CD4-positive, alpha-beta T cell (primary cell): ENCODE measurements at regions not wholly inside any gene's neighbourhood (a gene's known extent, or its start where the extent isn't known, plus 50 kb on each side); places are given as distances from the start of the nearest gene placed in this dataset.

Experiments used
- ATAC-seq: fragments of 200-7000 bp; cut with Tn5 transposase; one replicate; pipeline ENCODE4 v1.10.0; 2022; ENCODE audit warnings: mild to moderate bottlenecking; ENCODE audit not compliant: poor library complexity
- CTCF ChIA-PET: fragments of 350-600 bp; sonication (Branson Sonifier 250); formaldehyde crosslinking; loops from one replicate; lab custom pipeline; 2021; ENCODE audit warnings: antibody characterized with exemption, inconsistent platforms; lab: Charles Lee
- POLR2A ChIA-PET: fragments of 350-600 bp; sonication (Branson Sonifier 250); formaldehyde crosslinking; loops from one replicate; lab custom pipeline; 2021; ENCODE audit warnings: antibody characterized with exemption, inconsistent platforms; lab: Charles Lee
- DNase-seq, 14 experiments: peaks; one replicate each; pipeline ENCODE4 v3.0.0-alpha.2; 2013 to 2020; ENCODE audit warnings: mixed read lengths in 2 of 14
- H3K27ac ChIP-seq, 2 donors: one replicate each; pipeline versions ENCODE4 v1.5.1 to v1.7.0; 2013; ENCODE audit warnings: low read length in 2 of 2, low read depth in 1 of 2, mild to moderate bottlenecking in 1 of 2
- H3K27me3 ChIP-seq, 2 experiments: 1 replicate in 1 of 2; 2 replicates in 1 of 2; pipeline versions ENCODE4 v1.6.1 to v1.7.0; 2013; ENCODE audit warnings: low read length in 2 of 2, control low read depth in 1 of 2, mild to moderate bottlenecking in 1 of 2, moderate library complexity in 1 of 2; ENCODE audit not compliant: insufficient read depth in 2 of 2, control insufficient read depth in 1 of 2
- H3K36me3 ChIP-seq: one replicate; pipeline ENCODE4 v1.6.1; 2013; ENCODE audit warnings: low read length, control low read depth; ENCODE audit not compliant: insufficient read depth
- H3K4me1 ChIP-seq: one replicate; pipeline ENCODE4 v1.6.1; 2013; ENCODE audit warnings: low read length, control low read depth; ENCODE audit not compliant: insufficient read depth
- H3K4me3 ChIP-seq: one replicate; pipeline ENCODE4 v1.5.1; 2013; ENCODE audit warnings: mild to moderate bottlenecking, low read length, moderate library complexity
- H3K9me3 ChIP-seq, 2 experiments: 1 replicate in 1 of 2; 2 replicates in 1 of 2; pipeline versions ENCODE4 v1.6.1 to v1.7.0; 2013; ENCODE audit warnings: low read length in 2 of 2, mild to moderate bottlenecking in 2 of 2, control low read depth in 1 of 2, moderate library complexity in 1 of 2; ENCODE audit not compliant: control insufficient read depth in 1 of 2, insufficient read depth in 1 of 2
- H3K27ac Mint-ChIP-seq: one replicate; pipeline ENCODE4 v1.8.0; 2020; ENCODE audit warnings: mixed read lengths
- H3K27me3 Mint-ChIP-seq: one replicate; pipeline ENCODE4 v1.8.0; 2021; ENCODE audit warnings: mixed read lengths
- H3K36me3 Mint-ChIP-seq: one replicate; pipeline ENCODE4 v1.8.0; 2021; ENCODE audit warnings: low read depth, mixed read lengths
- H3K4me1 Mint-ChIP-seq: one replicate; pipeline ENCODE4 v1.8.0; 2021; ENCODE audit warnings: low read depth, mixed read lengths
- H3K4me3 Mint-ChIP-seq: one replicate; pipeline ENCODE4 v1.8.0; 2020; ENCODE audit warnings: mild to moderate bottlenecking, mixed read lengths
- H3K9me3 Mint-ChIP-seq: one replicate; pipeline ENCODE4 v1.8.0; 2020; ENCODE audit warnings: mixed read lengths
- CTCF ChIP-seq: fragments of 200-600 bp; IDR thresholded peaks from one replicate; pipeline ENCODE4 v1.8.0; 2022; ENCODE audit warnings: antibody characterized with exemption, mild to moderate bottlenecking
- intact Hi-C, 2 experiments: fragments of 100-400 bp; cut with DNase I in 1 of 2; cut with micrococcal nuclease in 1 of 2; formaldehyde crosslinking; loops; one replicate each; pipeline versions ENCODE4 v1.15.1 to v1.9.0; 2023 to 2025; cut with DNase I, micrococcal nuclease

DNA sequence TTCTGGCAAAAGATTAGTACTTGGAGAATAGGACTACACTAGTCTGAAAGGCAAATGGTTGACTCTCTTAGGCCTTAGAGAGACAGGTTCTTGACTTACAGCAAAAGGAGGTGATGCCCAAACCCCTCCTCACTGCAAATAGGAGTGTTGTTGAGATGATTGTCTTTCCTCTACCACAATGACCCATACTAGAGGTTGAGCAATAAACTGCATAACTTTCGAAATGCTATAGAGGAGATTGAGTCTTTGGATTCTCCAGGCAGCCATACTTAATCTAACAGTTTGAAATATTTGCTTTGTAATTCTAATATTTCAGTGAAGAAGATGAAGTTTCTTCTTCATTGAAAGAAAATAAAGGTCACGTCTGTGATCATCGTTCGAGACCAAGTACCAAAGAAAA is 498.5 kb upstream of the GBE1 start:
- Histone ChIP-seq H3K27me3 (no peaks in the 10 kb centered on the region), H3K4me3 (no peak overlapping the region), H3K36me3 (no peaks in the 10 kb centered on the region), H3K4me1 (no peaks in the 10 kb centered on the region), H3K27ac (no peak overlapping the region), H3K9me3 (peaks cover 0 to 3% of the 10 kb centered on the region in 2 experiments)
- DNase-seq = no peak
- intact Hi-C loops = no loop called here
- no peak overlapping the region for H3K4me3 Mint-ChIP-seq
- no peaks in the 10 kb centered on the region for H3K36me3 Mint-ChIP-seq
- H3K27me3 Mint-ChIP-seq = no peaks in the 10 kb centered on the region
- H3K4me1 Mint-ChIP-seq = no peaks in the 10 kb centered on the region
- H3K27ac Mint-ChIP-seq = no peak overlapping the region
- no peak for TF ChIP-seq CTCF
- H3K9me3 Mint-ChIP-seq = no peaks in the 10 kb centered on the region
- no peak for ATAC-seq
- ChIA-PET CTCF (no interaction called here), POLR2A (no interaction called here)

GRCh38 chr3:82240322-82240721 is 478.9 kb upstream of the GBE1 start:
- Mint-ChIP-seq H3K36me3 (no peaks in the 10 kb centered on the region), H3K27ac (no peak overlapping the region), H3K9me3 (no peaks in the 10 kb centered on the region), H3K4me3 (no peak overlapping the region), H3K4me1 (no peaks in the 10 kb centered on the region), H3K27me3 (no peaks in the 10 kb centered on the region)
- no peak for TF ChIP-seq CTCF
- Histone ChIP-seq H3K4me3 (no peak overlapping the region), H3K4me1 (no peaks in the 10 kb centered on the region), H3K27ac (no peak overlapping the region), H3K9me3 (peaks cover 0 to 3% of the 10 kb centered on the region in 2 experiments), H3K27me3 (no peaks in the 10 kb centered on the region), H3K36me3 (no peaks in the 10 kb centered on the region)
- CTCF ChIA-PET = no interaction called here
- POLR2A ChIA-PET = no interaction called here
- DNase-seq = no peak
- intact Hi-C loops = no loop called here
- no peak for ATAC-seq

- CTCF ChIA-PET = interaction anchor here (1.0 kb wide), 1 partner anchor 12 kb away, joined by 4 read pairs; no protein-coding TSS in a partner anchor
- intact Hi-C loops = no loop called here
- DNase-seq (no peak), ATAC-seq (no peak)
- Mint-ChIP-seq H3K9me3 (no peaks in the 10 kb centered on the region), H3K27me3 (no peaks in the 10 kb centered on the region), H3K27ac (no peak overlapping the region), H3K4me1 (no peaks in the 10 kb centered on the region), H3K4me3 (no peak overlapping the region), H3K36me3 (no peaks in the 10 kb centered on the region)
- Histone ChIP-seq H3K4me1 (no peaks in the 10 kb centered on the region), H3K36me3 (no peaks in the 10 kb centered on the region), H3K4me3 (no peak overlapping the region), H3K27ac (no peak overlapping the region), H3K27me3 (no peaks in the 10 kb centered on the region), H3K9me3 (peaks cover 0 to 8% of the 10 kb centered on the region in 2 experiments)
- POLR2A ChIA-PET = no interaction called here
- no peak for TF ChIP-seq CTCF
Measured at GRCh38 chr3:82236257-82236656, 474.8 kb upstream of the GBE1 start.
